HEK293T (cell line): ENCODE measurements at regions not wholly inside any gene's neighbourhood (a gene's known extent, or its start where the extent isn't known, plus 50 kb on each side); places are given as distances from the start of the nearest gene placed in this dataset.

Experiments
- ARNT ChIP-seq: fragments of 450-650 bp; IDR thresholded peaks from 2 replicates; pipeline ENCODE4 v1.6.1; 2017; ENCODE audit warnings: mild to moderate bottlenecking
- BHLHE40 ChIP-seq: fragments of 450-650 bp; IDR thresholded peaks from 2 replicates; pipeline ENCODE4 v1.6.1; 2016; ENCODE audit warnings: mild to moderate bottlenecking, moderate library complexity, borderline replicate concordance
- ELF4 ChIP-seq: fragments of 450-650 bp; IDR thresholded peaks from 2 replicates; pipeline ENCODE4 v1.6.1; 2017; ENCODE audit warnings: antibody characterized with exemption
- FOXA1 ChIP-seq: fragments of 450-650 bp; IDR thresholded peaks from 2 replicates; pipeline ENCODE4 v1.6.1; 2016; ENCODE audit warnings: mild to moderate bottlenecking
- FOXK2 ChIP-seq: fragments of 450-650 bp; IDR thresholded peaks from 2 replicates; pipeline ENCODE4 v1.6.1; 2016; ENCODE audit warnings: mild to moderate bottlenecking
- HDGF ChIP-seq: fragments of 450-650 bp; IDR thresholded peaks from 2 replicates; pipeline ENCODE4 v1.6.1; 2017; ENCODE audit warnings: antibody characterized with exemption, borderline replicate concordance
- NFRKB ChIP-seq: fragments of 450-650 bp; IDR thresholded peaks from 2 replicates; pipeline ENCODE4 v1.6.1; 2016; ENCODE audit warnings: mild to moderate bottlenecking, moderate library complexity
- PKNOX1 ChIP-seq: fragments of 450-650 bp; IDR thresholded peaks from 2 replicates; pipeline ENCODE4 v1.6.1; 2016
- SP1 ChIP-seq: fragments of 450-650 bp; IDR thresholded peaks from 2 replicates; pipeline ENCODE4 v1.6.1; 2017
- SUZ12 ChIP-seq: fragments of 450-650 bp; IDR thresholded peaks from 2 replicates; pipeline ENCODE4 v1.6.1; 2016; ENCODE audit warnings: mild to moderate bottlenecking
- TARDBP ChIP-seq: fragments of 450-650 bp; IDR thresholded peaks from 2 replicates; pipeline ENCODE4 v1.6.1; 2016

- no peak for TF ChIP-seq TARDBP
- TF ChIP-seq FOXK2 = no peak
- no peak for TF ChIP-seq BHLHE40
- TF ChIP-seq HDGF = no peak
- no peak for TF ChIP-seq NFRKB
- no peak for TF ChIP-seq ELF4
- TF ChIP-seq SP1 = no peak
- TF ChIP-seq SUZ12 = no peak
- TF ChIP-seq FOXA1 = no peak
- no peak for TF ChIP-seq ARNT
- no peak for TF ChIP-seq PKNOX1
Measured at GRCh38 chr13:99055735-99056134, 77.9 kb upstream of the DOCK9 start.
